Neural crest cell (in vitro differentiated cells): ENCODE measurements at regions not wholly inside any gene's neighbourhood (a gene's known extent, or its start where the extent isn't known, plus 50 kb on each side); places are given as distances from the start of the nearest gene placed in this dataset.
A peak's percentile ranks its signal among the peaks of the same experiment; 100 is the strongest.

Source experiments
- DNase-seq: peaks from one replicate; pipeline ENCODE4 v3.0.0; 2021; ENCODE audit warnings: low read depth, mixed read lengths, low spot score
- H3K27ac Mint-ChIP-seq: one replicate; pipeline ENCODE4 v1.8.0; 2021; ENCODE audit warnings: mild to moderate bottlenecking, mixed read lengths; ENCODE audit not compliant: unreplicated experiment
- H3K27me3 Mint-ChIP-seq: 2 replicates; pipeline ENCODE4 v1.8.0; 2021; ENCODE audit warnings: low read depth, mild to moderate bottlenecking, mixed read lengths
- H3K36me3 Mint-ChIP-seq: 2 replicates; pipeline ENCODE4 v1.8.0; 2021; ENCODE audit warnings: low read depth, mild to moderate bottlenecking, mixed read lengths
- H3K4me1 Mint-ChIP-seq: 2 replicates; pipeline ENCODE4 v1.8.0; 2021; ENCODE audit warnings: mixed read lengths
- H3K4me3 Mint-ChIP-seq: one replicate; pipeline ENCODE4 v1.8.0; 2021; ENCODE audit warnings: mild to moderate bottlenecking, mixed read lengths
- H3K9me3 Mint-ChIP-seq: 2 replicates; pipeline ENCODE4 v1.8.0; 2021; ENCODE audit warnings: mixed read lengths
- CTCF ChIP-seq: fragments of 200-600 bp; sonication (generic); conservative IDR thresholded peaks from 2 replicates; pipeline ENCODE4 v1.5.0; 2021; ENCODE audit warnings: antibody characterized with exemption, mild to moderate bottlenecking

DNA sequence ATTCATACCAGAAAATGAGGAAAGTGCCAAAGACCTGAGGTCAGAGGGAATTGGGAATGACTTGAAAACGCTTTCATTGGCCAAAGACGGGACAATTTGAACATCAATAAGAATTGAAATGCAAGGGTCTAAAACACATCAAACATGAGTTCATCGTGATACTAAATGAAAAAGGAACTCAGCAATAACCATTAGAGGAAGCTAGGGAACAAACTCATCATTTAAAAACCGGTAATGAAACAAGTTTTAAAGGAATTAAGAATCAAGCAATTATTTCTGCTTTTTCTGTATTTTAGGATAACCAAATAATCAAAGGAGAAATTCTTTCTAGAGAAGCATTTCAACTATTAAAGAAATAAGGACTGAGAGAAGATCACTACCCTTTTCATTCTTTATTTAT, 303.1 kb downstream of the ARHGAP12 start:
- H3K27me3 Mint-ChIP-seq, result no peaks in the 10 kb centered on the region
- H3K4me1 Mint-ChIP-seq, result peaks cover 7% of the 10 kb centered on the region
- H3K4me3 Mint-ChIP-seq, result no peak overlapping the region
- H3K36me3 Mint-ChIP-seq, result peaks cover 25% of the 10 kb centered on the region
- peaks cover 33% of the 10 kb centered on the region for H3K9me3 Mint-ChIP-seq
- DNase-seq, result no peak
- TF ChIP-seq CTCF, result no peak
- no peak overlapping the region for H3K27ac Mint-ChIP-seq

- Mint-ChIP-seq H3K27ac (no peak overlapping the region), H3K4me1 (peaks cover 11% of the 10 kb centered on the region), H3K9me3 (peaks cover 29% of the 10 kb centered on the region), H3K27me3 (no peaks in the 10 kb centered on the region), H3K4me3 (no peak overlapping the region), H3K36me3 (peaks cover 25% of the 10 kb centered on the region)
- no peak for DNase-seq
- no peak for TF ChIP-seq CTCF
Measured at GRCh38 chr10:31624611-31625010, 304.0 kb downstream of the ARHGAP12 start.

DNA sequence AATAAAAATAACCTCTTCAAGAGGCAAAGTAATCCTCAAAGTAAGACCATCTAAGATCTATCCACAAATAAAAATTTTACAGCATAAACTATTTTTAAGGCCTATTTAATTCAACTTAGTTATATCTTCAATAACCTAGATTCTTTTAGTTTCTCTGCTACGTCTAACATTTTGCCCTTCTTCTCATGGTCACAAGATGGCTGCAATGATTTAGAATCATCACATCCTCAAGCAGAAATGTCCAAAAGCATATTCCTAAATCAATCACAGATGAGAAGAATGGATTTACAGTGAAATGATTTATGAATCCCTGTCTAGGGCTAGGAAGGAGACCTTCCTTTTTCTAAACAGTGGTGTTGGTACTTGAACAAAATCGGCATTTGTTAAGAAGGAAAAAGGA, 304.7 kb downstream of the ARHGAP12 start:
- H3K4me1 Mint-ChIP-seq, result peaks cover 11% of the 10 kb centered on the region
- H3K4me3 Mint-ChIP-seq, result no peak overlapping the region
- TF ChIP-seq CTCF, result no peak

GRCh38 chr10:31623466-31623865, 304.4 kb downstream of the ZEB1 start:
- H3K9me3 Mint-ChIP-seq, result peaks cover 29% of the 10 kb centered on the region
- DNase-seq, result no peak
- H3K4me3 Mint-ChIP-seq, result no peak overlapping the region
- no peaks in the 10 kb centered on the region for H3K27me3 Mint-ChIP-seq
- H3K27ac Mint-ChIP-seq, result no peak overlapping the region
- peaks cover 11% of the 10 kb centered on the region for H3K4me1 Mint-ChIP-seq
- H3K36me3 Mint-ChIP-seq, result peaks cover 25% of the 10 kb centered on the region
- TF ChIP-seq CTCF, result no peak

More for the DNA sequence above, 304.7 kb downstream of the ARHGAP12 start:
- Mint-ChIP-seq H3K36me3 (peaks cover 25% of the 10 kb centered on the region), H3K27ac (no peak overlapping the region), H3K9me3 (peaks cover 29% of the 10 kb centered on the region), H3K27me3 (no peaks in the 10 kb centered on the region)
- DNase-seq, result no peak

- DNase-seq, result no peak
- Mint-ChIP-seq H3K4me1 (peaks cover 11% of the 10 kb centered on the region), H3K36me3 (peaks cover 25% of the 10 kb centered on the region), H3K4me3 (no peak overlapping the region), H3K27ac (no peak overlapping the region), H3K9me3 (peaks cover 29% of the 10 kb centered on the region), H3K27me3 (no peaks in the 10 kb centered on the region)
- no peak for TF ChIP-seq CTCF
Measured at GRCh38 chr10:31622978-31623377, 304.0 kb downstream of the ZEB1 start.

DNA sequence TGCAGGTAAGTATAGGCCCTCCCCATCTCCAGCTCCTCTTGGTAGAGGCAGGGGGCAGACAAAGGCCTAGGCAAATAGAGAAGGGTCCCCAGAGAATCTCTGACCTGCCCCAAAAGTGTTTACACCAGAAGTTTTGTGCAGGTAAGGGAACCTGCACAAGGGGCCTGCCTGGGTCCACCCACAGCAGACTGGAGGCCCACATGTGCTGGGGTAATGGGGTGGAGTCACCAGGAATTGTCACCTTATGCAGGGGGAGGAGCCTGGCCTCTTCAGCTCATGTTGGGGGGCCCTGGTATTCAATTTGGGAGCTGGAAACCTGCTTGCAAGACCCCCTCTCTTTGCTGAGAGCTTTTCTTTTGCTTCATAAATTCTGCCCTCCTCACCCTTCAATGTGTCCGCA, 302.7 kb downstream of the ZEB1 start:
- Mint-ChIP-seq H3K36me3 (peaks cover 25% of the 10 kb centered on the region), H3K27ac (peak overlapping the region; percentile 86), H3K9me3 (peaks cover 29% of the 10 kb centered on the region), H3K4me1 (peaks cover 12% of the 10 kb centered on the region), H3K27me3 (no peaks in the 10 kb centered on the region), H3K4me3 (no peak overlapping the region)
- no peak for DNase-seq
- TF ChIP-seq CTCF, result no peak
